Thyroid gland (tissue), 4 donors: ENCODE measurements at regions not wholly inside any gene's neighbourhood (a gene's known extent, or its start where the extent isn't known, plus 50 kb on each side); places are given as distances from the start of the nearest gene placed in this dataset.
"Not testable (repeated sequence)": the region's sequence is repeated elsewhere in the genome, so short reads cannot be mapped to it uniquely, and the experiment has no call there.

ENCODE experiments used
- POLR2A ChIP-seq, 2 donors: fragments of 450-650 bp; IDR thresholded peaks; one replicate each; pipeline ENCODE4 v1.6.1; 2017; ENCODE audit warnings: antibody characterized with exemption in 2 of 2, mild to moderate bottlenecking in 2 of 2, moderate library complexity in 1 of 2
- TF ChIP-seq, protein P1 (sequence below), 6 experiments: fragments of 200-600 bp in 3 of 6; fragments of 450-650 bp in 3 of 6; sonication (generic) in 3 of 6; IDR thresholded peaks; one replicate each; pipeline ENCODE4 v1.5.1; 2016 to 2019; ENCODE audit warnings: antibody characterized with exemption in 6 of 6, mild to moderate bottlenecking in 2 of 6, inconsistent platforms in 1 of 6, moderate library complexity in 1 of 6

DNA sequence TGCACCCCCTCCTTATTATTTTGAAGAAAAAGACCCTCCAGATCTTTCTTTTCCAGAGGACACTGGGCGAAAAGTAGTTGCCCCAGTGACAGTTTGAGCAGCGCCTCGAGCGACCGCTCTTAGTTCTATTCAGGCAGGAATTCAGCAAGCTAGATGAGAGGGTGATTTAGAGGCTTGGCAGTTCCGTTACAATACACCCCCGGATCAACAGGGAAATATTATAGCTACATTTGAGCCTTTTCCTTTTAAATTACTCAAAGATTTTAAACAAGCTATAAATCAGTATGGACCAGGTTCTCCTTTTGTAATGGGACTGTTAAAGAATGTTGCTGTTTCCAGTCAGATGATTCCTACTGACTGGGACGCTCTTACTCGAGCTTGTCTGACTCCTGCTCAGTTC is 99.2 kb upstream of the EIF5 start:
- TF ChIP-seq, protein P1, sequence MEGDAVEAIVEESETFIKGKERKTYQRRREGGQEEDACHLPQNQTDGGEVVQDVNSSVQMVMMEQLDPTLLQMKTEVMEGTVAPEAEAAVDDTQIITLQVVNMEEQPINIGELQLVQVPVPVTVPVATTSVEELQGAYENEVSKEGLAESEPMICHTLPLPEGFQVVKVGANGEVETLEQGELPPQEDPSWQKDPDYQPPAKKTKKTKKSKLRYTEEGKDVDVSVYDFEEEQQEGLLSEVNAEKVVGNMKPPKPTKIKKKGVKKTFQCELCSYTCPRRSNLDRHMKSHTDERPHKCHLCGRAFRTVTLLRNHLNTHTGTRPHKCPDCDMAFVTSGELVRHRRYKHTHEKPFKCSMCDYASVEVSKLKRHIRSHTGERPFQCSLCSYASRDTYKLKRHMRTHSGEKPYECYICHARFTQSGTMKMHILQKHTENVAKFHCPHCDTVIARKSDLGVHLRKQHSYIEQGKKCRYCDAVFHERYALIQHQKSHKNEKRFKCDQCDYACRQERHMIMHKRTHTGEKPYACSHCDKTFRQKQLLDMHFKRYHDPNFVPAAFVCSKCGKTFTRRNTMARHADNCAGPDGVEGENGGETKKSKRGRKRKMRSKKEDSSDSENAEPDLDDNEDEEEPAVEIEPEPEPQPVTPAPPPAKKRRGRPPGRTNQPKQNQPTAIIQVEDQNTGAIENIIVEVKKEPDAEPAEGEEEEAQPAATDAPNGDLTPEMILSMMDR (IDR thresholded peaks at IDR 0.05) = not testable (repeated sequence)
- not testable (repeated sequence) for TF ChIP-seq POLR2A (IDR thresholded peaks at IDR 0.05)
